GM12874 (cell line): ENCODE measurements at regions not wholly inside any gene's neighbourhood (a gene's known extent, or its start where the extent isn't known, plus 50 kb on each side); places are given as distances from the start of the nearest gene placed in this dataset.

Source experiments
- TF ChIP-seq, protein P1 (sequence below): IDR thresholded peaks from 2 replicates; pipeline ENCODE4 v1.5.1; 2011; ENCODE audit warnings: low read depth, mild to moderate bottlenecking, control low read depth, low read length, moderate library complexity; ENCODE audit not compliant: insufficient read depth

GRCh38 chr2:118244686-118245085 is 156.4 kb downstream of the INSIG2 start:
- TF ChIP-seq, protein P1, sequence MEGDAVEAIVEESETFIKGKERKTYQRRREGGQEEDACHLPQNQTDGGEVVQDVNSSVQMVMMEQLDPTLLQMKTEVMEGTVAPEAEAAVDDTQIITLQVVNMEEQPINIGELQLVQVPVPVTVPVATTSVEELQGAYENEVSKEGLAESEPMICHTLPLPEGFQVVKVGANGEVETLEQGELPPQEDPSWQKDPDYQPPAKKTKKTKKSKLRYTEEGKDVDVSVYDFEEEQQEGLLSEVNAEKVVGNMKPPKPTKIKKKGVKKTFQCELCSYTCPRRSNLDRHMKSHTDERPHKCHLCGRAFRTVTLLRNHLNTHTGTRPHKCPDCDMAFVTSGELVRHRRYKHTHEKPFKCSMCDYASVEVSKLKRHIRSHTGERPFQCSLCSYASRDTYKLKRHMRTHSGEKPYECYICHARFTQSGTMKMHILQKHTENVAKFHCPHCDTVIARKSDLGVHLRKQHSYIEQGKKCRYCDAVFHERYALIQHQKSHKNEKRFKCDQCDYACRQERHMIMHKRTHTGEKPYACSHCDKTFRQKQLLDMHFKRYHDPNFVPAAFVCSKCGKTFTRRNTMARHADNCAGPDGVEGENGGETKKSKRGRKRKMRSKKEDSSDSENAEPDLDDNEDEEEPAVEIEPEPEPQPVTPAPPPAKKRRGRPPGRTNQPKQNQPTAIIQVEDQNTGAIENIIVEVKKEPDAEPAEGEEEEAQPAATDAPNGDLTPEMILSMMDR = no peak

- TF ChIP-seq, protein P1 = no peak
These were observed 154.8 kb downstream of the INSIG2 start for GRCh38 chr2:118243031-118243430.

- TF ChIP-seq, protein P1 = no peak
These were observed 153.9 kb downstream of the INSIG2 start for GRCh38 chr2:118242216-118242615.

- TF ChIP-seq, protein P1 = no peak
These were observed 152.9 kb downstream of the INSIG2 start for GRCh38 chr2:118241128-118241527.

GRCh38 chr2:118240276-118240675 is 152.0 kb downstream of the INSIG2 start:
- TF ChIP-seq, protein P1 = no peak

GRCh38 chr2:118239284-118239683 is 151.0 kb downstream of the INSIG2 start:
- TF ChIP-seq, protein P1 = no peak

DNA sequence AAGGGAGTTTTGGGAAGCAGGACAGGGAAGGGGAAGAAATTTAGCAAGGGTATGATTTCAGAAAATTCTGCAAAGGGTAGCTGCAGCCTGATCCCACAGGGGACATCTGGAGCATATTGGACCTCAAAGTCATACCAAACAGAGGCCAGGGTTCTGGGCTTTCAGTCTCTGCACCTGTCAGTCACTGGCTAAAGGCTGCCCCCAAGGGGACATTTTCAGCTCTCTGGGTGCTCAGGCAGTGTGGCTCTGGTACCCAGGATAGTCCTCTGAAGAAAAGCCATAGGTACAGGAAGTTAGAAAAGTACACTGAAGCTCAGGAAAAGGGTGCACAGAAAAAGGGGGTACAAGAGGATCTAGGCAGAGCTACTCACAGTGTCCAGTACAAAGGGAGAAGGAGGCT is 149.2 kb downstream of the INSIG2 start:
- TF ChIP-seq, protein P1 = no peak

DNA sequence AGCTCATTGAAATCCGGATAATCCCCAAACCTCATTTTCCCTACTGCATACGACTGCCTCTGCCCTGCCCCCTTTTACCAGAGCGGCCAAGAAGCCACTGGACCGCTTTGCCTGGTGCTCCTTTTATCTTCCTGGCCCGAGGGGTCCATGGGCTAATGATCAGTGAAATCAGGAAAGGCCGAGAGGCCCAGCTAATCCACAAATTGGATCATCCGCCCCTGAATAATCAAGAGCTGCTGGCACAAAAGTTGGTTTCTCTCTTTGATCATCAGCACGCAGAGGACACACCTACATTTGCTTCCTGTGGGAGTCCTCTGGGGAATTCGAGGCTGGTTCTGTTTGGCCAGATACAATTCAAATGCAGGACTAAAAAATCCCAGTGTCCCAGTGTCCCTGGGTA is 144.5 kb downstream of the INSIG2 start:
- TF ChIP-seq, protein P1 = no peak
